Esophagus muscularis mucosa (tissue), 4 donors: ENCODE measurements at regions not wholly inside any gene's neighbourhood (a gene's known extent, or its start where the extent isn't known, plus 50 kb on each side); places are given as distances from the start of the nearest gene placed in this dataset.

Source experiments
- DNase-seq: peaks from one replicate; pipeline ENCODE4 v3.0.0-alpha.2; 2017; ENCODE audit errors: extremely low spot score
- H3K27ac ChIP-seq, 4 donors: fragments of 200-600 bp; sonication (generic); replicated peaks in 1 of 4; 1 replicate in 3 of 4; 2 replicates in 1 of 4; pipeline ENCODE4 v1.5.1; 2016 to 2019; ENCODE audit warnings: mild to moderate bottlenecking in 1 of 4
- H3K27me3 ChIP-seq, 4 donors: fragments of 200-600 bp; sonication (generic); one replicate each; pipeline versions ENCODE4 v1.5.1 to v1.6.0; 2016 to 2019
- H3K36me3 ChIP-seq, 4 donors: fragments of 200-600 bp; sonication (generic); one replicate each; pipeline ENCODE4 v1.5.1; 2016 to 2019
- H3K4me1 ChIP-seq, 4 donors: fragments of 200-600 bp; sonication (generic); one replicate each; pipeline ENCODE4 v1.5.1; 2016 to 2019
- H3K4me3 ChIP-seq, 4 donors: fragments of 200-600 bp; sonication (generic); 1 replicate in 2 of 4; 2 replicates in 2 of 4; pipeline ENCODE4 v1.5.1; 2016 to 2019; ENCODE audit warnings: mild to moderate bottlenecking in 4 of 4, moderate library complexity in 1 of 4
- H3K9me3 ChIP-seq, 4 donors: fragments of 200-600 bp; sonication (generic); 1 replicate in 3 of 4; 2 replicates in 1 of 4; pipeline ENCODE4 v1.5.1; 2016 to 2019
- EP300 ChIP-seq: sonication (generic); formaldehyde crosslinking; IDR thresholded peaks from one replicate; pipeline ENCODE4 v1.6.1; 2017; ENCODE audit warnings: antibody characterized with exemption
- POLR2A ChIP-seq: fragments of 450-650 bp; IDR thresholded peaks from one replicate; pipeline ENCODE4 v1.6.1; 2017; ENCODE audit warnings: antibody characterized with exemption, moderate library complexity, mild to moderate bottlenecking, low read depth
- POLR2AphosphoS5 ChIP-seq, 2 donors: sonication (generic); formaldehyde crosslinking; IDR thresholded peaks; one replicate each; pipeline ENCODE4 v1.6.1; 2017; ENCODE audit warnings: antibody characterized with exemption in 2 of 2
- WGBS: methylation state at CpG from one replicate; pipeline ENCODE4 v1.1.5; 2018; 5-methylcytosine and 5-hydroxymethylcytosine counted together
- intact Hi-C: fragments of 100-400 bp; cut with DNase I; formaldehyde crosslinking; loops from one replicate; pipeline ENCODE4 v1.15.1; 2023
- TF ChIP-seq, protein P1 (sequence below), 3 experiments: fragments of 200-600 bp in 2 of 3; fragments of 450-650 bp in 1 of 3; sonication (generic) in 2 of 3; IDR thresholded peaks; one replicate each; pipeline ENCODE4 v1.5.1; 2017 to 2019; ENCODE audit warnings: antibody characterized with exemption in 3 of 3, mild to moderate bottlenecking in 2 of 3, moderate library complexity in 1 of 3

DNA sequence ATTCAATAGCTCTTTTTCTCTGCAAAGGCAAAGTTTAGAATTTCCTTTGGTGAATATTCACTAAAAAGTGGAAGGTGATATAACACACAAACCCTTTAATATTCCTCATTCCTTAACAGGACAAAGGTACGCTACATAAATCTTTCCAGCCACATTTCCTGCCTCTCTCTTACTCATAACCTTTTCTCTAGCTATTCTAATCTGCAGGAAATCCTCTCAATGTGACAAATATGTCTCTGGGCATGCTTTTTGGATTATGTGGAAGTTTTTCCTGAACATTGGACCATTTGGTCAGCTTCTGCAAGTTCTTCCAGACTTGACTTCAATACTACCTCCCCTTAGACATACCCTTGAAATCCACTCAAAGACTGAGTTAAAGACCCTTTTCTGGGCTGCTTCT is 186.3 kb upstream of the TUSC1 start:
- WGBS, result 79% methylated on average over 1 of the region's 1 CpG

DNA sequence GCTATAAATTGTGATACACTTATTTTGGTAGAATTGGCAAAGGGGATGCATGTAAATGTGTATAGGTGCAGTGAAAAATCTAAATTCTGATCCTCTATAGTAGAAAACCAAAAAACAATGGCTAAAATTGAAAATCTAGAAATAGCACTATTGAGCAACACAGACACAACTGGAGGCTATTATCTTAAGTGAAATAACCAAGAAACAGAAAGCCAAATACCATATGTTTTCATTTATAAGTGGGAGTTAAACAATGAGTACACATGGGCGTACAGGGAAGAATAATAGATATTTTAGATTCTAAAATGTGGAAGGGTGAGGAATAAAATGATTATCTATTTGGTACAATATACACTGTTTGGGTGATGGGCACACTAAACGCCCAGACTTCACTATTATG is 183.2 kb upstream of the TUSC1 start:
- no peak for DNase-seq
- H3K27ac ChIP-seq, result no peak overlapping the region
- intact Hi-C loops, result no loop called here
- no peaks in the 10 kb centered on the region for H3K36me3 ChIP-seq
- no peak overlapping the region for H3K4me3 ChIP-seq
- H3K27me3 ChIP-seq, result no peaks in the 10 kb centered on the region
- H3K9me3 ChIP-seq, result no peaks in the 10 kb centered on the region
- no peaks in the 10 kb centered on the region for H3K4me1 ChIP-seq
- WGBS, result 79% methylated on average over 2 of the region's 2 CpGs
- TF ChIP-seq EP300, result no peak
- TF ChIP-seq POLR2AphosphoS5 (IDR thresholded peaks at IDR 0.05), result no peak
- TF ChIP-seq, protein P1, sequence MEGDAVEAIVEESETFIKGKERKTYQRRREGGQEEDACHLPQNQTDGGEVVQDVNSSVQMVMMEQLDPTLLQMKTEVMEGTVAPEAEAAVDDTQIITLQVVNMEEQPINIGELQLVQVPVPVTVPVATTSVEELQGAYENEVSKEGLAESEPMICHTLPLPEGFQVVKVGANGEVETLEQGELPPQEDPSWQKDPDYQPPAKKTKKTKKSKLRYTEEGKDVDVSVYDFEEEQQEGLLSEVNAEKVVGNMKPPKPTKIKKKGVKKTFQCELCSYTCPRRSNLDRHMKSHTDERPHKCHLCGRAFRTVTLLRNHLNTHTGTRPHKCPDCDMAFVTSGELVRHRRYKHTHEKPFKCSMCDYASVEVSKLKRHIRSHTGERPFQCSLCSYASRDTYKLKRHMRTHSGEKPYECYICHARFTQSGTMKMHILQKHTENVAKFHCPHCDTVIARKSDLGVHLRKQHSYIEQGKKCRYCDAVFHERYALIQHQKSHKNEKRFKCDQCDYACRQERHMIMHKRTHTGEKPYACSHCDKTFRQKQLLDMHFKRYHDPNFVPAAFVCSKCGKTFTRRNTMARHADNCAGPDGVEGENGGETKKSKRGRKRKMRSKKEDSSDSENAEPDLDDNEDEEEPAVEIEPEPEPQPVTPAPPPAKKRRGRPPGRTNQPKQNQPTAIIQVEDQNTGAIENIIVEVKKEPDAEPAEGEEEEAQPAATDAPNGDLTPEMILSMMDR (IDR thresholded peaks at IDR 0.05), result no peak
- TF ChIP-seq POLR2A, result no peak

More for the DNA sequence above, 186.3 kb upstream of the TUSC1 start:
- TF ChIP-seq EP300 (no peak), POLR2A (no peak)
- TF ChIP-seq, protein P1 (IDR thresholded peaks at IDR 0.05), result no peak
- Histone ChIP-seq H3K9me3 (peaks cover 0 to under 1% (median 0%) of the 10 kb centered on the region in 4 donors), H3K4me3 (no peak overlapping the region), H3K27me3 (no peaks in the 10 kb centered on the region), H3K4me1 (no peaks in the 10 kb centered on the region), H3K27ac (no peak overlapping the region), H3K36me3 (no peaks in the 10 kb centered on the region)
- intact Hi-C loops, result no loop called here
- no peak for DNase-seq

DNA sequence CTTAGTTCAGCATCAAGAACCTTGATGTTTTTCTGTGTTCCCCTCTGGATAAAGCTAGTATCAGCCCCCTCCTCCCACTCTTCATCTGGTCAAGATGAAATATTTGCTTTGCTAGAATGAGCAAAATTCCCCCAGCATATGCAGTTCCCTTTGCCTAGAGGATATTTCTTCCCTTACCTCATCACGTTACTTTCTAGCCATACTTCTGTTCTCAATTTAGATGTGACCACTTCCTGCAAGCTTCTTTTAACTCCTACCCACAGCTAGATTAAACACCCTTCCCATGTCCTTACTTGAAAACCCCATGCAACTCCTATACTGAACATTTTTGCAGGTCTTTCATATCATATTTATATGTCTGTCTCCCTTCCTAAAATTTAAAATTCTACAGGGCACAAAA is 178.9 kb upstream of the TUSC1 start:
- Histone ChIP-seq H3K27ac (no peak overlapping the region), H3K9me3 (peaks cover 0 to 5% (median 0%) of the 10 kb centered on the region in 4 donors), H3K4me1 (no peaks in the 10 kb centered on the region), H3K27me3 (no peaks in the 10 kb centered on the region), H3K4me3 (no peak overlapping the region), H3K36me3 (no peaks in the 10 kb centered on the region)
- no peak for DNase-seq
- WGBS, result 44% methylated on average over 1 of the region's 1 CpG
- intact Hi-C loops, result no loop called here
- TF ChIP-seq, protein P1 (IDR thresholded peaks at IDR 0.05), result no peak
- TF ChIP-seq POLR2A (no peak), POLR2AphosphoS5 (IDR thresholded peaks at IDR 0.05) (no peak), EP300 (no peak)

DNA sequence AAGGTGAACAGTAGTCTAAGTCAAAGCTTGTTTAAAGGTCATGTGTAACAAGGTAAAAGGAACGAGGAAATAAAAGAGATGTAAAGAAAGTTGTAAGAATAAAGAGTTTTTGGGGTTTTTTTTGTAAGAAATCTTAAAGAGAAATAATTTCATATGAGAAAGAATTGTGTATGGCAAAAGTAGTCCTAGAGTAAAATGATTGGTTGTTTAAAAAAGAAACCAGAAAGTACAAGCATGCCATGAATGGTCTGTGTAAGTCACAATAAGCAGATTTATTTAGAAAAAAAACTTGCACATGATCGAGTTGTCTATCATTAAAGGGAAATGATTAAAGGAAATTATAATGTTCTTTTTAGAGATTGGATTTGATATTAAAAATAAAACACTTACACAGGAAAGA is 172.6 kb upstream of the TUSC1 start:
- 78% methylated on average over 2 of the region's 2 CpGs for WGBS
- H3K4me1 ChIP-seq, result no peaks in the 10 kb centered on the region
- intact Hi-C loops, result no loop called here

DNA sequence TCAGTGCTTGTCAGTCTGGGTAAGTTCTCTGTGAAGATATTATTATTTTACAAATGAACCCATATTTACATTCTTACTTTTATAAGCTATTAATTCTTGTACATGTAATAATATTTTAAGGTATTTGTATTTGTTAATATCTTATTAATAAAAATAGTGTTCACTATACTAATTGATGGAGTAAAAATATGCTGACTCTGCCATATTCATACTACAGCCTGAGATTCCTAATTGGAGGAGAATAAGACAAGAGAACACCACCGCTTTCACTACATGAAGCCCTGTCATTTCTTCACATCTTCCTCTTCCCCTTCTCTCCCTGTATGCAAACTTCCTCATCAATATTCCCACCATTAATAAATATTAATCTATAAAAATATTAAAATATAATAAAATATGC is 167.6 kb upstream of the TUSC1 start:
- Histone ChIP-seq H3K9me3 (no peaks in the 10 kb centered on the region), H3K27me3 (no peaks in the 10 kb centered on the region), H3K4me3 (no peak overlapping the region), H3K4me1 (no peaks in the 10 kb centered on the region), H3K36me3 (no peaks in the 10 kb centered on the region), H3K27ac (no peak overlapping the region)
- TF ChIP-seq, protein P1 (IDR thresholded peaks at IDR 0.05), result no peak
- TF ChIP-seq EP300 (no peak), POLR2AphosphoS5 (IDR thresholded peaks at IDR 0.05) (no peak), POLR2A (no peak)
- DNase-seq, result no peak
- intact Hi-C loops, result no loop called here
- WGBS, result 93% methylated on average over 1 of the region's 1 CpG

More for the DNA sequence above, 172.6 kb upstream of the TUSC1 start:
- Histone ChIP-seq H3K27ac (no peak overlapping the region), H3K4me3 (no peak overlapping the region), H3K9me3 (peaks cover 0 to 5% (median 0%) of the 10 kb centered on the region in 4 donors), H3K27me3 (no peaks in the 10 kb centered on the region), H3K36me3 (no peaks in the 10 kb centered on the region)
- TF ChIP-seq EP300 (no peak), POLR2AphosphoS5 (IDR thresholded peaks at IDR 0.05) (no peak), POLR2A (no peak)
- TF ChIP-seq, protein P1 (IDR thresholded peaks at IDR 0.05), result no peak
- no peak for DNase-seq
